ENCODE measurements at regions not wholly inside any gene's neighbourhood (a gene's known extent, or its start where the extent isn't known, plus 50 kb on each side); places are given as distances from the start of the nearest gene placed in this dataset.
"Not testable (repeated sequence)": the region's sequence is repeated elsewhere in the genome, so short reads cannot be mapped to it uniquely, and the experiment has no call there.

DNA sequence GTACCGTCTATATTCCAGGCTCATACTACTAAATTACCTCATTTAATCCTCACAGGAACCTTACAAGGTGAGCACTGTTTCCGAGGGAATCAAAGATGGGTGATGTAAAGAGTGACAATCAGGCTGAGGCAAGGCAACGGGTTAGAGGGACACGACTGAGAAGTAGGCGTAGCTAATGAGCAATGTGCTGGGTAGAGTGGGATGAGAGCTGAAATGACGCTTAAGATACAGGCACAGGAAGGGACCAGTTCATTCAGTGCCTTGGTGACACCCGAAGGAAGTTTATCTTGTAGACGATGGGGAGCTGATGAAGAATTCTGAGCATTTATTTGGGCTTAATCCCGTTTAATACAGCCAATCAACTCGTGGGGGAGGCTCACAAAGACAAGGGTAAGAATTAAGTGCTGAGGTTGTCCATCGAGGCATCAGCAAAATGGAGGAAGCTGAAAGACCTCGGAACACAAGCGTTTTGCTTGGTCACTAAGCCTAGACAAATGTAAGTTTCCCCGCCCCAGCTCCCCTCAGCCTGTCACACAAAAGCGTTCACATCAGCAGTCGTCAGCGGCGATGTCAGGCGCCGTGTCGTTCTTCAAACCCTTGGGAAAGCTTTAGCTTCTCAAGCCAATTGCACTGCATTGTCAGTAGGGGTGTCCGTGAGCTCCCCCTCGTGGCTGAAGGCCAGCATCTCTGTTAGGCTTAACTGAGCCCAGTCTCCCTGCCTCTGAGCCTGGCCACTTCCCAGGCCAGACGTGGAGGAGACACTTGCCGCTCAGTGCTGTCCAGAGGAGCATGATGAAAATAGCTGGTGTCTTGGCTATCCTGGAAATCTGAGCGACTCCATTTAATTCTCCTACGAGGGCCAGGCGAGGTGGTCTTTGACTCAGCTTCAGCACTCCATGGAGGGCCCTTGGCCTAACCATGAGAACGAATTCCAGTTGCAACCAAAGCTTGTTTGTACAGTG, 288.5 kb upstream of the G2E3 start:
- DNase-seq, result peak; percentile 61 to 68

DNA sequence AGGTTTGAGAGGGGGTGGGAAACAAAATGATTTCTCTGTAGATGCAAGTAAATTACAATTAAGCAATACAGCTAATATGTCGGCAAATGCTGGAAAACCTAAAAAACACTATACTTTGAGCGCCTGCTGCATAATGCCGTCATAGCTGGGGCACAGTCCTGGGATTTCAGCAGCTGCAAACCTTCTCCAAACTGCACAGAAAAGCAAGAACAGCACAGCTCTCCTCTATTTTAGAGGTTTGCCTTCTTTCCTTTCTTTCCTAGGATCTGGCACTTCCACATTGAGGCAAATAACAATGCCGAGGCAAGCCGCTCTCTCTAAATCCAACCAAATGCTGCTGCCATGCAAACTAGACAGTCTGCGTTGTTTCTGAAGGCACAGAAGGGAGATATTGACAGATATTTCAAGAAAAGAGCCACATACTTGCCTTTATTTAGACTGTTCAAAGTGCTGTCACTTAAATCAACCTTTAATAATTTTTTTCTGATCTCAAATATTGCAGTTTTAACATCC, 287.1 kb upstream of the G2E3 start:
- DNase-seq, result no peak

DNA sequence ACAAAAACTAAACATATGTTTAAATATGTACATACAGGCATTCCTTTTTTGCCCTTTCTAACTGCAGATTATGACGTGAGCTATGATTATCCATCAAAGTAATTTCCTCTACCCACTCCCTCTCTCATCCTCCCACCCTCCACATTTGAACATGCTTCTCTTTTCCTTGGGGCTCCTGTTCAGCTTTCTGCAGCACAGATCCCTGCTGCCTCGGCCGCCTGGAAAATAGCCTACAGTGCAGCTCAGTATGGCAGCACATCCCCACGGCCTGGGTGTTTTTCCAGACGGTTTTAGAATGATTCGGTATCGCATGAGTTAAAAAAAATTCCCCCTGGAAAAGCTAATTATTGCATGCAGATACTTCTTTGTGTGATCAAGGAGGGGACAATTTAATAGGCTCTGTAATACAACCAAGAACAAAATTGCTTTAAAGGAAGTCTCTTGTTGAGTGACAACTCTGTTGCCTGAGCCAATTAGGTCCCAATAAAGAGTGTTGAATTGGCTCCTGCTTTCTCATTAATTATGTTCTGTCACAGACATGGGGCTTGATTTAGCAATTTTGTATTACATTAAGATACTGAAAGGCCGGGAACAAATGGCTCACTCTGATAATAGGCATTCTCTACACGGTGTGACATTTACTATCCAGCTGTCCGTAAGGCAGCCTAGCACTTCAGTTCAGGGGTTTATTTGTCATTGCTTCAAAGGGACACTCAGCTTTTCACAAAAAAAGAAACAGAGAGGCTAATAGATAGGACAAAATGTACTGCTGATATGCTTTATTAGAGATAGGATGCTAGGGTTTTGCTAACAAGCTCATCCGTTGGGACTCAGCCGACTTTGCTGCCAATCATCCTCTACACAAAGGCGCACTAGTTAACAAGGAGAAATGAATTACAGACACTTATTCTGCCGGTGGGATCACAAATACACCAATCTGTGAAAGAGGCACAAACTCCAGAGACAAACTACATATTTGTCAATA, 285.8 kb upstream of the G2E3 start:
- DNase-seq, result no peak

DNA sequence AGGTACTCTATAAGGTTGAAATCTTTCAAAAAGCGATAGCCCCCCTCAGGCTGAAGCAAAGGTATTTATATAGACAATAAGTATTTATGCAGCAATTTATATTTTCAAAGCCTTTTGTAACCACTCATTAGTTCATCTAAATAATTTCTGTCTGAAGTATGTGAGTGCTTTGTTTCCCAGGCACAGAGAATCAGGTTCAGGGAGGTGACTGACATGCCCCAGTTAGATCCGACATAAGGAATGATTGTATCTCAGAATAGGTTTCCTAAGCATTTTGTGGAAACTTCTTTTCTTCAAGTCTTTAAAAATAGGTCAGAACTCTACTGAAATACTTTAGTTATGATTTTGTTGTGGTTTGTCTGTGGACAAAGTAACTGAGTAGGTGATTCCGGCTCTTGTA, 283.4 kb upstream of the G2E3 start:
- DNase-seq, result no peak

DNA sequence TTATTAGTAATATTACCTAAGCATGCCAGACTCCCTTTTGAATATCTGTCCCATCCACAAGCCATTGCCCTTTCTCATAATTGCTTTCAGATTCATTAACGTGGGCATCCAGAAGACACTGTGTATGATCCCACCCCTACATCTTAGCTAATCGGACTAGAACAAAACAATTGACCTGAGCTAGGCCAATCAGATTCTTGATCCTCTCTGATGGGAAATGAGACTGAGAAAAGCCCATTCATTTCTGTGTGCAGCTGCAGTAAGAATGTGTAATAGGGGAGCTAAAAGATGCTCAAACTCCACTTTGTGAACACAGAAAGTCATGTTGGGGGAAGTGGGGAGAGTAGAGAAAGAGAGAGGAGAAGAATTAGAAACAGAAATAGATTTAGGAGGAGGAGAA, 281.7 kb upstream of the G2E3 start:
- no peak for DNase-seq

DNA sequence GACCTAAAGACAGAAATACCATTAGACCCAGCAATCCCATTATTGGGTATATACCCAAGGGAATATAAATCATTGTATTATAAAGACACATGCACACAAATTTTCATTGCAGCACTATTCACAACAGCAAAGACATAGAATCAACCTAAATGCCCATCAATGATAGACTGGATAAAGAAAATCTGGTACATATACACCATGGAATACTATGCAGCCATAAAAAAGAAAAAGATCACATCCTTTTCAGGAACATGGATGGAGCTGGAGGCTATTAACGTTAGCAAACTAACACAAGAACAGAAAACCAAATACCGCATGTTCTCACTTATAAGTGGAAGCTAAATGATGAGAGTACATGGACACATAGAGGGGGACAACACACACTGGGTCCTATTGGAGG, 280.1 kb upstream of the G2E3 start:
- DNase-seq, result not testable (repeated sequence)

DNA sequence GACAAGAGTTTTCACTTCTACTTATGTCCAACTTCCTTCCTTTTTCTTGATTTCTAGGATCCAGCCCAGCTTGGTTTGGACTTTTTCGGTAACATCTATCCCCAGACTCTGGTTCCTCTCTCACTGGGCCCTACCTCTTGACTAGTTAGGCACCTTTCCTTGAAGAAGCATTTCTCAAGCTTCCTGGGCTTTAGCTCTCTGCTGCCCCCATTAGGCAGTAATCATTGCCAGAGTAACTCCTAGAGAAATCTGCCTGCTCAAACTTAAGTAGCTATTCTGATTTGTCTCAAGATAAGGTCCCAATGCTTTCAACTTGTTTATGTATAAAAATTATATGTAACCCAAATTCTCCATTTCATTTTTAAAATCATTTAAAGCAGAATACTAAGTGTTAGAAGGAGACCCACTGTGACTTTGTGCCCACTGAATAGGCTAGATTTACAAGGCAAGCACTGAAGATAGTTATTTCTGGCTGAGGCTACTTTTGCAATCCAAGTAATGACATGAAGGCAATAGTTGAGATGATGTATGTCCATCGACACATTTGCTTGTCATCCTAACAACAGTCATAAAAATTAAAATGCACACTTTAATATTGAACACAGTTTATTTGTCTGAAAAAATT, 275.0 kb upstream of the G2E3 start:
- peak; percentile 6 to 19 for DNase-seq

DNA sequence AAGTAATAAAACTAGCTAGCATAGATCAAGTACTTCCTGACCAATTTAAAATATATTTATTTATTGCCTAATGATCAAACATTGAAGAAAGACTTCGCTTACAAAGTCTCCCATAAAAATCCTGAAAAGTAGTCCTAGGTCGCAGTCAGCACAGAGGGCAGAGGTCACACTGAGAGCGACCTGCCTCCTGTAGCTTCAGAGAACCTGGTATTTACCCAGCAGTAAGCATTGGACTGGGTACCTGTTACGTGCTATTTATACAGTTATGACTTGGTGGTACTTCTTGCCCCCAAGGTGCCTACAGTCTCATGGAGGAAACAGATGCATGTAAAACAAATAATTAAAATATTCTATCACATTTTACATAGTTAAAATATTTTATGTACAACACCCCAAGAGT, 274.1 kb upstream of the G2E3 start:
- no peak for DNase-seq

DNA sequence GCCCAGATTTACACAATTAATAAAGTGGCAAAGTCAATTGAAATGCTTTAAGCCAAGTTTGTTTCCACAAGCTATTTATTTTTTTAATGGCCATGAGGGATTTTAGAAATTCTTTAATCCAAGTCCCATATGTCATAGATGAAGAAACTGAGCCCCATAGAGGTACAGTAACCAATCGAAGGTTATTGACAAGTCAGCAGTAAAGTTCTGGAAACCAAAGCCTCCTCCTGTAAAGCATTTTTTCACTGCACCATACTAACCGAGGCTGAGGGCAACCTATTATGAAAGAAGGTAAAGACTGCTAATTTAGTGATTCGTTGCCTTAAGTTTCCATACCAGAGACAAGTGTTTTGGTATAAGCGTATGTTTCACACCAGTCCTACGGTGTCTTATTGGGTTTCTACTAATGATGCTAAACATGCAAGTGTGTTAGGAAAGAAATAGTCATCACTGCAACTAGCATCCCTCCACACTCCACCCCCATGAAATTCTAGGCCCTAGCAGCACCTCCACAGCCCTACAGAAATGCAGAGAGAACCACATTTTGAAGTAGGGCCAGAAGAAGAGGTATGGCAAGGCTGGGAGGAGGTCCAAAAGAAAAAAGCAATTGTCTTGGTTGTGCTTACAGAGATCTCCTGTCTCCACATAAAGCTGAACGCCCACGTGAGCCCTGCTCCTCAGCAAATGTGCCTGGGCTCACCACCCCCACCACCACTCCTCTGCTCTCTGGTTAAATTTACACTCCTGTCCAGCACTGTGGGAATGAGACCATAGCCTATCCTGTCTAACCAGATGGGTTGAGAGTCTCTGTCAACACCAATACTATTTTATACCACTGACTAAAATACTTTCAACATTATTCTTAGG, 271.1 kb upstream of the G2E3 start:
- no peak for DNase-seq

DNA sequence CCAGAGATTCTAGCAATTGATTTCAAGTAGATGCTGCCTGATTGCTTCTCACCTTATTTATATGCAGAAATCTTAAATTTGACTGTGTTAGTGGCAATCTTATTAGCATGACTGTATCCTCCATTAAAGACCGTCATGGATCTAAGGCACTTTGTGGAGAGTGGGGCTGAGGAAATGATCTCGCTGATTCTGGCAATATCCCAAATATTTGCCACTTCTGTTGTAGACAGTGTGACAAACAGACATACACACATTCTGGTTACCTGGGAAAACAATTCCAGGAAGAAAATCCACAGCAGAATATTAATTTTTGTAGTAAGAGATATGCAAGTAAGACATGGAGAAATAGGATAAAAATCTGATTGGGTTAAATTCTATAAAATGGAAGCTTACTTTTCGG, 269.0 kb upstream of the G2E3 start:
- DNase-seq, result no peak

DNA sequence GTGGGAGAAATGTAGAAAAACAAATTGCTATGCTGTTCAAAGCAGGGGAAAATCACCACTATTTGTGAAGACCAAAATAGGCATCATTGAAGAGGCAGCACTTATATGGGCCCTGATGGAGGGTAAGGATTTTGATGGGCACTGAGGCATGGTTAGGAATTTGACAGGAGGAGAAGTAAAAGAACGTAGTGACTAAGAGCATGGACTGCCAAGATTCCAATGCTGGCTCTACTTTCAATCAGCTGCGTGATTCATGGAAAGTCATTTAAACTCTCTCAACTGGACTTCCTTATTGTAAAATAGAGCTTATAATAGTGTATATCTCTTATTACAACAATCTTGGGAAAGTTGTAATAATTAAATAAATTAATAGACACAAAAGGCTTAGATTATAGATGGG, 267.7 kb upstream of the G2E3 start:
- no peak for DNase-seq

DNA sequence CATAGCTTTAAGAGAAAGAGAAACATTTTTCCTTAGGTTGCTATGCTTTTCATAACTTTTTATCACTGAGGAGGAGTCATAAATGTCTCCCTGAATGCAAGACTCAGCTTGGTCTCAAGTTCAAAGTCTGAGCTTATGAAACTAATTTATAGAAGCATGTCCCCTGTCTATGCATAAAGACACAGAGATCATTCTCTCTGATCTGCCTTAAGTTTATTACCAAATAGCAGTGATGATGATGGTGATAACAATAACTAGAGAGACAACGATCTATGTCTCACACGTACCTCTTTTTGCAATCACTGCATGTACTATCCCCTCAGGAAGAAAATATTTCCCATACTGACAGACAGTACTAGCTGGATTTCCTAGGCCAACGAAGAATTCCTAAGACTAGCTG, 266.4 kb upstream of the G2E3 start:
- DNase-seq, result no peak

DNA sequence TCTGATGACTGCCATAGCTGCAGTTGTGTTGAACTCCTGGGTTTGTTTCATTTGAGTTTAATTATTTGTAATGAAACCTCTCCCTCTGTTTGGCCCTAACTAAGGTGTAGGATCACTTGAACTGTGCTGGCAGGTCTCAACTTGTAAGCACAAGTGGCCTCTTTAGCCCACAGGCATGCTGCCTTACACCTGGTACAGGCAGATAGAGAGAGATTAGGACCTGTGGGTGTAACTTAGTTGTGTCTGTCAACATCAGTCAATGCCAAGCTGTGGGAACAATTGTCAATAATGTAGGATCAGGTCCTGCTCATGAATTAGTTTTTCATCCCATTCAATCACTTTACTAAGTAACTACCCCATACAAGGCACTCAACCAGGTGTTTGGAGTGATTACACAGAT, 263.0 kb upstream of the G2E3 start:
- DNase-seq, result no peak

DNA sequence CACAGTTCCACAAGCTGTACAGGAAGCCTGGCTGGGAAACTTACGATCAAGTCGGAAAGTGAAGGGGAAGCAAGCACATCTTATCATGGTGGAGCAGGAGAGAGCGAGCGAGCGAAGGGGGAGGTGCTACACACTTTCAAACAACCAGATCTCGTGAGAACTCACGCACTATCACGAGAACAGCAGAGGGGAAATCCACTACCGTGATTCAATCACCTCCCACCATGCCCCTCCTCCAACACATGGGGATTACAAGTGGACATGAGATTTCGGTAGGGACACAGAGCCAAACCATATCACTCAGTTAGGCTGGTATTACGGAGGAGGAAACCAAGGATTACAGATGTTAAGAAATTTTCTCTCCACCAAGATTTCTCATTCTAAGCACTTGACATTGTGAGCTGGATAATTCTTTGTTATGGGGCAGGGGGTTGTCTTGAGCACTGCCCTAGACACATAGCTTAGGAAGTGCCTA, 262.0 kb upstream of the G2E3 start:
- DNase-seq, result no peak

DNA sequence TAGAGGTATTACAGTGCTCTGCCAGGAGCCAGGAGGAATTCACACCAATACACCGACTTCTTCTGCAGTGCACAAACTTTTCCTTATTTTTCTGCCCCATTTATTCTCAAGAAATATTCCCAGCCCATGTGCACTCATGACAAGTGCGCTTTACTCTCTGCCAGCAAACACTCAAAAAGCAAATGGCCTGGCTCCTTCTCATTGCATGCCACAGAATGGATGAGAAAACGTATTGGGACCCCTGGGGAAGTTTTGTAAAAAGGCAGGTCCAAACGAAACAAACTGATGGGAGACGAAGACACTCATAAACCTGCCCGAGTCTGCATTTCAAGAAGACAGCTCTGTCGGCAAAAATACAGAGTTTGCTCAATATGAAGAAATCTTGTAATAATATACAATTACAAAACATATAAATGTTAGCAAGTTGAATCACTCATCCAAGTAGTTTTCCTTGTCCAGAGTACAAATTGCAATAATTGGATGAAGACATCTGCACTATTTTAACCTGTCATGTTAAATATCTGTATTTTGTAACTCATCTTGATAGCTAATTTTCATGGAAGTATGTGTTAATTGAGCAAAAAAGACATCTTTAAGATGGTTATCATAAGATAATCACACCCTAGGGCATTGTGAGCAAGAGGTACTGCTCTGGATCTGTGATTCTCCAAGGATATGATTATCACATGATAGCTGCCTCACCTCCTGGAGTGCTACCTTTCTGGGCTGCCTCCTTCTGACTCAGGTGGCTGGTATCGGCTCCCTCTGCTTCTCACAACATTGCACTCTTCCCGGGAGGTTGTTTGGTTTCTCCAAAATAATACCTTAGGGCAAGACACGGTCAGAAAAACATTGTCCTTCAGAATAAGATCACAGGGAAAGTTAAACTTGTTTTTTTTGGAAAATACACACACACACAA, 260.8 kb upstream of the G2E3 start:
- no peak for DNase-seq

DNA sequence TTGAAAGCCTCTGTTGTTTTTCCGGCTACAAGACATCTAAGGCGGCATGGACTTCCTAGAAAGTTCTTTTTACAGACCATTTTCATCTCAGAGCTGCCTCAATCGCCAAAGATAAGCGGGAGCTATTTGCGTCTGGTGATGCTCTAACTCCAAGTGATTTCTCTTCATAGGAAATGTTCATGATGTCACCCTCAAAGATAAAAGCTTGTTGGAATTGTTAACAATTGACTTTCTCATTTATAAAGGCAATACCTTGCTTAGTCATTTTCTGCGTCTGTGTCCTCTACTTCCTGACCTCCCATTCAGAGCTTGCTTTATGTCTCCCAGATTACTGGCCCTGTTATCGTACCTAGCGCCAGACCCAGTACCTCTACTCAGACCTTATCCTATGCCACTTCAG, 259.0 kb upstream of the G2E3 start:
- no peak for DNase-seq

DNA sequence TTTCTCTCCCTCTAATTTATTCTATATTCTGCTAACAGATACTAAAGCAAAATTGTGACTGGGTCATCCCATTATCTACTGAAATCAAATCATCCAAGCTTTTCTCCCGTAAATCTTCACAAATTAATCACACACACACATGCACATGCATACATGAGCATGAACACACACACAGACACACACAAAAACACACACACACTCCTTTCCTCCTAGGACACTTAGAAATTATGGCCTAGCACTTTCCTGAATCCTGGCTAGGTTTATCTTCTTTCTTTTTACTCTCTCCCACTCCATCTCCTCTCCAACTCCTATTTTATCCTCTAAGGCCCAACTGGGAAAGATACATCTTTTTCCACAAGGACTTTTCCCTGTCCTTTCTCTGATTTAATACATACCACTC, 255.6 kb upstream of the G2E3 start:
- DNase-seq, result no peak

DNA sequence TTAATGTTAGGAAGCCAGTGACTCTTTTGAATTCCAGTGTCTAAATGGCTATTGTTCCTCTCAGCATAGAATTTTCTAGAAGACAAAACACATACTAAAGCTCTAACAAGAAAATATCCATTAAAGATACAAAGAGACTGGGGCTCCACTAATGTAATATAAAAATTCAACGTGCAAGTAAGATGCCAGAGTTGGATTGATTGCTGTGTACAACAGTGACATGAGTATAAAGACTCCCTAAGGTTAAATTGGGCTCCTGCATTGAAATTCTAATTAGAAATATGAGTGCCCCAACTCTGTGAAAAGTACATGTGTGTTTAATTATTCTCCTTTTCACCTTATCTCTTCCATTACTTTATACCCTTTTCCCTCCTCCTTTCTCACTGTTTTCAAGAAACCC, 253.6 kb upstream of the G2E3 start:
- DNase-seq, result no peak

DNA sequence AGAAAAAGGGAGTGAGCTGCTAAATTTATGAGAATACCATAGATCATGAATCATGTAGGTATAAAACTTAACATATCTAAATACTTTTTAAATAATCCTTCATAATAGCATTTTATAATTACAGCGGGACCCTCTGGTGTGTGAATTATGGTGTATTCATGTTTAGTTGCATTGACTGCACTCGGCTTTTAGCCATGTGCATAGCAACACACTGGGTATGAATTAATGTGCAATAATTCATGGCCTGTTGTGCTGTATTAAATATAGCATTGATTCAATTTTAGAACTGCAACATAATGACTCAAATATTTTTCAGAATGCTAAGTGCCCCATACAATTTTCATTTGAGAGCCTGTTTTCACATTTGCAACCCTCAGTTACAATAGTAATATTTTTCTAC, 249.6 kb upstream of the G2E3 start:
- DNase-seq, result no peak

DNA sequence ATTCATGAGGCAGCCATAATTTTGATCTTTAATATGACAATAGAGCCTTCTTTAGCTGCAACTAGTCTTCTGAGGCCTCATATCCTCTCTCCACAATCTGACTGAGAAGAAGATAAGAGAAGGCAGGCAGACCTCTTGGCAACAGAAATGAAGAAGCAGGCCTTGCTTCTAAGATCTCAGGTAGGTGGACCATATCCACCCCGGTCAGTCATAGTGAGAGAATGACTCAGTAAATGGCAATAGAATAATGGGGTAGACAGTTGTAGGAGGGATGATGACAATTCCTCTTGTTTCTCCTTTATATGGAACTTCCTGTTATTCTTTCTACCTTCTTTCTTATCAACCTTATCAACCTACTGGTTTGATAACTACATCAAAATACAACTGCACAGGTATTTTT, 246.7 kb upstream of the G2E3 start:
- no peak for DNase-seq

DNA sequence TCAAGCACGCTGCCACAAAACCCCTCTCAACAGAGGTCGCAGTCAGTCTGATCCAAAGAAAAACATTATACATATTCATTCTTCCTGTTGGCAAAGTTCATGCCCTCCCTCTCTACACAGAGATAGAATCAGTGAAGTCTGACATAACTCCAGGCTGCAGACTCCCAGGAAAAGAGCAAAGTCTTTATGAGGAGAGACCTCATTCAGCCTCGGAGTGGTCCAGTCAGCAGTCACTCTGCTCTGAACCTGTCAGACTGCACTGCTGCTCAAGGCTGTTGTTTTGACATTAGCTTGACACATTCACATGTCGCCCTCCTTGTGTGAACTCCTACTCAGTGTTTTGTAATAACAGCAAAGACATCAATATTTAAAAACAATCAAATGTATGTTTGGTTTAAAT, 241.2 kb upstream of the G2E3 start:
- DNase-seq, result no peak
